ENCODE measurements at regions not wholly inside any gene's neighbourhood (a gene's known extent, or its start where the extent isn't known, plus 50 kb on each side); places are given as distances from the start of the nearest gene placed in this dataset.

DNA sequence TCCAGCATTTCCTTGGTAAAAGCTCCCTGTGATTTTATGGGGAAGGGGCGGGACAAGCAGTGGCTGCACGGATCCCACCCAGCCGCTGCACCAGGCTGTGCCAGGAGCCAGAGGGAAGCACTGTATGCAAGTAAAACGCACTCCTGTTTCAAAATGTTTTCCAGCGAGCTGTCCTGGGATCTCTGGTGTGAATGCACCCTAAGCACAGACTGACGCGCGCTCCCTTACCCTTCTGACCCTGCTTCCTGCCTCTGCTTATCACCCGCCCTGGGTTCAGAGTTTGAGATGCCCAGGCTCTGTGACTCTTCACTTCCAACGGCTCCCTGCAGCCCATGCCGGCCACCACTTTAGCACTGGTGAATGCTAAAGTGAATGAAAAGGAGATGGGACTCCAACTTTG is 131.2 kb downstream of the RHOU start (continued):
- TF ChIP-seq ZNF343 (CRISPR knock-in tag; IDR thresholded peaks at IDR 0.05) (no peak), HMGA1 (CRISPR knock-in tag; conservative IDR thresholded peaks at IDR 0.05) (no peak), ZNF274 (CRISPR knock-in tag; IDR thresholded peaks at IDR 0.05) (no peak), TBX2 (CRISPR knock-in tag; IDR thresholded peaks at IDR 0.05; ENCODE audit: borderline replicate concordance) (peak; percentile 69; the same call in 1 of the 2 replicates), ESRRA (CRISPR knock-in tag; IDR thresholded peaks at IDR 0.05; ENCODE audit: low read depth) (no peak), ETV5 (CRISPR knock-in tag; IDR thresholded peaks at IDR 0.05; ENCODE audit: borderline replicate concordance) (peak; percentile 72), HNRNPUL1 (IDR thresholded peaks at IDR 0.05; ENCODE audit: low read depth, low read length) (no peak), KDM2A (CRISPR knock-in tag; IDR thresholded peaks at IDR 0.05; ENCODE audit: borderline replicate concordance, low read depth) (no peak), HMG20B (CRISPR knock-in tag; conservative IDR thresholded peaks at IDR 0.05) (no peak), NR2F6 (IDR thresholded peaks at IDR 0.05) (peak; percentile 71), NR2F6 (CRISPR knock-in tag; IDR thresholded peaks at IDR 0.05) (peak; percentile 86), ZFP36L1 (CRISPR knock-in tag; IDR thresholded peaks at IDR 0.05) (peak; percentile 24; the same call in 1 of the 2 replicates), MAZ (IDR thresholded peaks at IDR 0.05; ENCODE audit: borderline replicate concordance, low read depth, low read length) (no peak), MAZ (CRISPR knock-in tag; IDR thresholded peaks at IDR 0.05; ENCODE audit: low read depth) (no peak), JUN (CRISPR knock-in tag; IDR thresholded peaks at IDR 0.05) (no peak), JUND (CRISPR knock-in tag; IDR thresholded peaks at IDR 0.05) (no peak), ZBTB46 (CRISPR knock-in tag; IDR thresholded peaks at IDR 0.05; ENCODE audit: borderline replicate concordance) (no peak), EP300 (IDR thresholded peaks at IDR 0.05; ENCODE audit: low read depth in 2 of 2, low read length in 2 of 2) (0 out of 4 replicates have a peak, but pooled peaks of 1 of the 2 experiments have one; percentile 35), EP300 (CRISPR knock-in tag; IDR thresholded peaks at IDR 0.05; ENCODE audit: borderline replicate concordance) (no peak), ZNF253 (CRISPR knock-in tag; IDR thresholded peaks at IDR 0.05; ENCODE audit: borderline replicate concordance) (no peak), ELF3 (CRISPR knock-in tag; IDR thresholded peaks at IDR 0.05) (peak; percentile 60; the same call in 1 of the 2 replicates), KLF9 (CRISPR knock-in tag; IDR thresholded peaks at IDR 0.05; ENCODE audit: low read depth) (no peak), RFX5 (IDR thresholded peaks at IDR 0.05; ENCODE audit: low read depth, low read length) (no peak)
- TF ChIP-seq, protein P1, sequence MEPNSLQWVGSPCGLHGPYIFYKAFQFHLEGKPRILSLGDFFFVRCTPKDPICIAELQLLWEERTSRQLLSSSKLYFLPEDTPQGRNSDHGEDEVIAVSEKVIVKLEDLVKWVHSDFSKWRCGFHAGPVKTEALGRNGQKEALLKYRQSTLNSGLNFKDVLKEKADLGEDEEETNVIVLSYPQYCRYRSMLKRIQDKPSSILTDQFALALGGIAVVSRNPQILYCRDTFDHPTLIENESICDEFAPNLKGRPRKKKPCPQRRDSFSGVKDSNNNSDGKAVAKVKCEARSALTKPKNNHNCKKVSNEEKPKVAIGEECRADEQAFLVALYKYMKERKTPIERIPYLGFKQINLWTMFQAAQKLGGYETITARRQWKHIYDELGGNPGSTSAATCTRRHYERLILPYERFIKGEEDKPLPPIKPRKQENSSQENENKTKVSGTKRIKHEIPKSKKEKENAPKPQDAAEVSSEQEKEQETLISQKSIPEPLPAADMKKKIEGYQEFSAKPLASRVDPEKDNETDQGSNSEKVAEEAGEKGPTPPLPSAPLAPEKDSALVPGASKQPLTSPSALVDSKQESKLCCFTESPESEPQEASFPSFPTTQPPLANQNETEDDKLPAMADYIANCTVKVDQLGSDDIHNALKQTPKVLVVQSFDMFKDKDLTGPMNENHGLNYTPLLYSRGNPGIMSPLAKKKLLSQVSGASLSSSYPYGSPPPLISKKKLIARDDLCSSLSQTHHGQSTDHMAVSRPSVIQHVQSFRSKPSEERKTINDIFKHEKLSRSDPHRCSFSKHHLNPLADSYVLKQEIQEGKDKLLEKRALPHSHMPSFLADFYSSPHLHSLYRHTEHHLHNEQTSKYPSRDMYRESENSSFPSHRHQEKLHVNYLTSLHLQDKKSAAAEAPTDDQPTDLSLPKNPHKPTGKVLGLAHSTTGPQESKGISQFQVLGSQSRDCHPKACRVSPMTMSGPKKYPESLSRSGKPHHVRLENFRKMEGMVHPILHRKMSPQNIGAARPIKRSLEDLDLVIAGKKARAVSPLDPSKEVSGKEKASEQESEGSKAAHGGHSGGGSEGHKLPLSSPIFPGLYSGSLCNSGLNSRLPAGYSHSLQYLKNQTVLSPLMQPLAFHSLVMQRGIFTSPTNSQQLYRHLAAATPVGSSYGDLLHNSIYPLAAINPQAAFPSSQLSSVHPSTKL (CRISPR knock-in tag; IDR thresholded peaks at IDR 0.05) = peak; percentile 59; the same call in 1 of the 2 replicates
- TF ChIP-seq, protein P2, sequence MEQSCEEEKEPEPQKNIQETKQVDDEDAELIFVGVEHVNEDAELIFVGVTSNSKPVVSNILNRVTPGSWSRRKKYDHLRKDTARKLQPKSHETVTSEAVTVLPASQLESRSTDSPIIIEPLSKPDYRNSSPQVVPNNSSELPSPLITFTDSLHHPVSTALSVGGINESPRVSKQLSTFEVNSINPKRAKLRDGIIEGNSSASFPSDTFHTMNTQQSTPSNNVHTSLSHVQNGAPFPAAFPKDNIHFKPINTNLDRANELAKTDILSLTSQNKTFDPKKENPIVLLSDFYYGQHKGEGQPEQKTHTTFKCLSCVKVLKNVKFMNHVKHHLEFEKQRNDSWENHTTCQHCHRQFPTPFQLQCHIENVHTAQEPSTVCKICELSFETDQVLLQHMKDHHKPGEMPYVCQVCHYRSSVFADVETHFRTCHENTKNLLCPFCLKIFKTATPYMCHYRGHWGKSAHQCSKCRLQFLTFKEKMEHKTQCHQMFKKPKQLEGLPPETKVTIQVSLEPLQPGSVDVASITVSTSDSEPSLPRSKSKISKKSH (CRISPR knock-in tag; IDR thresholded peaks at IDR 0.05; ENCODE audit: borderline replicate concordance) = no peak
- TF ChIP-seq, protein P3, sequence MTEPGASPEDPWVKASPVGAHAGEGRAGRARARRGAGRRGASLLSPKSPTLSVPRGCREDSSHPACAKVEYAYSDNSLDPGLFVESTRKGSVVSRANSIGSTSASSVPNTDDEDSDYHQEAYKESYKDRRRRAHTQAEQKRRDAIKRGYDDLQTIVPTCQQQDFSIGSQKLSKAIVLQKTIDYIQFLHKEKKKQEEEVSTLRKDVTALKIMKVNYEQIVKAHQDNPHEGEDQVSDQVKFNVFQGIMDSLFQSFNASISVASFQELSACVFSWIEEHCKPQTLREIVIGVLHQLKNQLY (CRISPR knock-in tag; IDR thresholded peaks at IDR 0.05) = 0 out of 2 replicates have a peak, but pooled peaks have one; percentile 14

All from HepG2 (cell line).